ENCODE measurements at regions not wholly inside any gene's neighbourhood (a gene's known extent, or its start where the extent isn't known, plus 50 kb on each side); places are given as distances from the start of the nearest gene placed in this dataset.

GRCh38 chr6:149168968-149169367 lies 148.5 kb upstream of the TAB2 start:
- TF ChIP-seq CTCF (IDR thresholded peaks at IDR 0.05; ENCODE audit: low read depth, low read length), result no peak
- TF ChIP-seq EZH2phosphoT487 (IDR thresholded peaks at IDR 0.05; ENCODE audit: low read depth), result no peak
